ENCODE measurements at regions not wholly inside any gene's neighbourhood (a gene's known extent, or its start where the extent isn't known, plus 50 kb on each side); places are given as distances from the start of the nearest gene placed in this dataset.

GRCh38 chr2:138898855-138899254 is 118.7 kb upstream of the NXPH2 start:
- no peak for DNase-seq (ENCODE audit: extremely low spot score, unreplicated experiment)
- no peaks in the 10 kb centered on the region for H3K4me1 Mint-ChIP-seq (ENCODE audit: unreplicated experiment)
- peaks cover 3% of the 10 kb centered on the region for H3K27me3 Mint-ChIP-seq (ENCODE audit: unreplicated experiment)
- TF ChIP-seq CTCF (IDR thresholded peaks at IDR 0.05): no peak
- no peaks in the 10 kb centered on the region for H3K9me3 Mint-ChIP-seq (ENCODE audit: unreplicated experiment)
- H3K36me3 Mint-ChIP-seq (ENCODE audit: unreplicated experiment): no peaks in the 10 kb centered on the region
- H3K4me3 Mint-ChIP-seq (ENCODE audit: unreplicated experiment): no peak overlapping the region
- no peak overlapping the region for H3K27ac Mint-ChIP-seq (ENCODE audit: unreplicated experiment)

- Mint-ChIP-seq H3K4me1 (ENCODE audit: unreplicated experiment) (no peaks in the 10 kb centered on the region), H3K27me3 (ENCODE audit: unreplicated experiment) (no peaks in the 10 kb centered on the region), H3K36me3 (ENCODE audit: unreplicated experiment) (no peaks in the 10 kb centered on the region), H3K4me3 (ENCODE audit: unreplicated experiment) (no peak overlapping the region), H3K9me3 (ENCODE audit: unreplicated experiment) (no peaks in the 10 kb centered on the region), H3K27ac (ENCODE audit: unreplicated experiment) (no peak overlapping the region)
- no peak for DNase-seq (ENCODE audit: extremely low spot score, unreplicated experiment)
- no peak for TF ChIP-seq CTCF (IDR thresholded peaks at IDR 0.05)
Observed at GRCh38 chr2:138897274-138897673, 117.1 kb upstream of the NXPH2 start.

DNA sequence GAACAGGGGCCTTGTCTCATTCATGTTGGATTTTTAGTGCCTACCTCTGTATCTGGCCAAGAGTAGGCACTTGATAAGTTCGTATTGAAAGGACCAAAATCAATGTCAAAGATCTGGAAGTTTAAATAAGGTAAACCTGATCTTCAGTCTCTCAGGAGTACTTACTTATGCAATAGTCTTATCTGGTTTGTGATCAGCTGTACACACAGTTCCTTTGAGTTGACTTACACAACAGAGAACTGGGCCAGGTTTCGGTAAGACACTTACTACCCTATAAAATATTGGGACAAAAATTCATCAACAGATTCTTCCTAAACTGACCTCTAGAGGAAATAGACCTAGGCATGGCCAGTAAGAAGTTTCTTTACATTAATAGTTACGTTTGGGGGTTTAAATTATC is 113.6 kb upstream of the NXPH2 start:
- no peaks in the 10 kb centered on the region for H3K4me1 Mint-ChIP-seq (ENCODE audit: unreplicated experiment)
- H3K27me3 Mint-ChIP-seq (ENCODE audit: unreplicated experiment): peaks cover 7% of the 10 kb centered on the region
- TF ChIP-seq CTCF (IDR thresholded peaks at IDR 0.05): no peak
- no peak overlapping the region for H3K4me3 Mint-ChIP-seq (ENCODE audit: unreplicated experiment)
- H3K9me3 Mint-ChIP-seq (ENCODE audit: unreplicated experiment): no peaks in the 10 kb centered on the region
- no peak for DNase-seq (ENCODE audit: extremely low spot score, unreplicated experiment)
- no peaks in the 10 kb centered on the region for H3K36me3 Mint-ChIP-seq (ENCODE audit: unreplicated experiment)
- H3K27ac Mint-ChIP-seq (ENCODE audit: unreplicated experiment): no peak overlapping the region

DNA sequence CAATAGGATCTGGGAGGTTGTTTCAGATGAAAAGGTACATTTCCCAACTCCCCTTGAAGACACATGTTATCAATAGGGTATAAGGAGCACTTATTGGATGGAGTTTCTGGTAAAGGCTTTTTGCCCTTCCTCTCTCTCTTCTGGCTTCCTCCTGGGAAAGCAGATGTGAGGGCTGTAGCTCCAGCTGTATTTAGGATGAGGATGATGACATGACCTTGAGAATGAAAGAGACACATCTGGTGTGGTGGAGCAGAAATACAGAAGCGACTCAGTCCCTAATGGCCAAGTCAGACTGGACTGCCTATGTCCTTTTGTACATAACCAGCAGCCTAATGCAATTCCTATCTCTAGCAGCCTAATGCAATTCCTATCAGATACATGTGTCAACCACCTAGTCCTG is 100.9 kb upstream of the NXPH2 start:
- no peak for TF ChIP-seq CTCF (IDR thresholded peaks at IDR 0.05)
- Mint-ChIP-seq H3K4me3 (ENCODE audit: unreplicated experiment) (no peak overlapping the region), H3K36me3 (ENCODE audit: unreplicated experiment) (no peaks in the 10 kb centered on the region), H3K4me1 (ENCODE audit: unreplicated experiment) (no peaks in the 10 kb centered on the region), H3K9me3 (ENCODE audit: unreplicated experiment) (no peaks in the 10 kb centered on the region), H3K27me3 (ENCODE audit: unreplicated experiment) (no peaks in the 10 kb centered on the region), H3K27ac (ENCODE audit: unreplicated experiment) (no peak overlapping the region)
- no peak for DNase-seq (ENCODE audit: extremely low spot score, unreplicated experiment)

GRCh38 chr2:138879931-138880330 is 99.7 kb upstream of the NXPH2 start:
- H3K27me3 Mint-ChIP-seq (ENCODE audit: unreplicated experiment): no peaks in the 10 kb centered on the region
- no peaks in the 10 kb centered on the region for H3K4me1 Mint-ChIP-seq (ENCODE audit: unreplicated experiment)
- no peak overlapping the region for H3K27ac Mint-ChIP-seq (ENCODE audit: unreplicated experiment)
- no peak for DNase-seq (ENCODE audit: extremely low spot score, unreplicated experiment)
- no peak overlapping the region for H3K4me3 Mint-ChIP-seq (ENCODE audit: unreplicated experiment)
- no peak for TF ChIP-seq CTCF (IDR thresholded peaks at IDR 0.05)
- no peaks in the 10 kb centered on the region for H3K36me3 Mint-ChIP-seq (ENCODE audit: unreplicated experiment)
- H3K9me3 Mint-ChIP-seq (ENCODE audit: unreplicated experiment): no peaks in the 10 kb centered on the region
